ENCODE measurements at regions not wholly inside any gene's neighbourhood (a gene's known extent, or its start where the extent isn't known, plus 50 kb on each side); places are given as distances from the start of the nearest gene placed in this dataset.

DNA sequence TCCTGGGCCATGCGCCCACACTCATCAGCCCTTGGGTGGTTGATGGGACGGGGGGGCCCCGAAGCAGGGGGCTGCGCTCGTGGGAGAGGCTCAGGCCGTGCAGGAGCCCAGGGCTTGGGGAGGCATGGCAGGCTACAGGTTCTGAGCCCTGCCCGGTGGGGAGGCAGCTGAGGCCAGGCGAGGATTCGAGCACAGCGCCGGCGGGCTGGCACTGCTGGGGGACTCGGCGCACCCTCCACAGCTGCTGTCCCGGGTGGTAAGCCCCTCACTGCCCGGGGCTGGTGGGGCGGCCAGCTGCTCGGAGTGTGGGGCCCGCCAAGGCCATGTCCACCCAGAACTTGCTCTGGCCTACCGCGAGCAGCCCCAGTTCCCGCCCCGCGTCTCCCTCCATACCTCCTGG is 295.8 kb upstream of the SEL1L start:
- no peak for DNase-seq (ENCODE audit: low read depth in 2 of 3, low spot score in 1 of 3)

DNA sequence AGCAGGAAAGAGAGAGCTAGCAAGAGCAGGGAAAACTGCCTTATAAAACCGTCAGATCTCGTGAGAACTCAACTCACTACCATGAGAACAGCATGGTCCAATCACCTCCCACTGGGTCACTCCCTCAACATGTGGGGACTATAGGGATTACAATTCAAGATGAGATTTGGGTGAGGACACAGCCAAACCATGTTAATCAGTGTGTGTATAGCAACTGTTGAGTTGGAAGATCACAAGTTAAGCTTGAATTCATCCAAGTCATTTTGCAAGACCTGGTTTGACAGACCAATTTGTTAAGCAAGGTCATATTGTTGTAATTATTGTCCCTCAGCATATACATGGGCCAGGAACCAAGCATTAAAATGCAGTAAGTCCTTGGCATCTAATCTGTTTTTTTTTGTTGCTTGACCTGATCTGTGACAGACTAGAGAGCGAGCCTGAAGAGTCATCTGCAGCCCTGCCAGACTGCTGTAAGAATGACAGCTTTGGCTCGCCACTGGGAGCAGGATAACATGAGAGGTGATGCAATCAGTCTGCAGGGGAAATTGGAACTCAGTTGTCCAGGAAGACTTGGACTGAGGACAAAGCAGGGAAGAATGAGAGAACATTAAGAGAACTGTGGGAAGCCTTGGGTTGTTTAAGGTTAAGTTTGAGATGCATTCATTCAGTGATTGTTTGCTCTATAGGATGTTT is 297.6 kb upstream of the SEL1L start:
- no peak for DNase-seq (ENCODE audit: low read depth in 2 of 3, low spot score in 1 of 3)

DNA sequence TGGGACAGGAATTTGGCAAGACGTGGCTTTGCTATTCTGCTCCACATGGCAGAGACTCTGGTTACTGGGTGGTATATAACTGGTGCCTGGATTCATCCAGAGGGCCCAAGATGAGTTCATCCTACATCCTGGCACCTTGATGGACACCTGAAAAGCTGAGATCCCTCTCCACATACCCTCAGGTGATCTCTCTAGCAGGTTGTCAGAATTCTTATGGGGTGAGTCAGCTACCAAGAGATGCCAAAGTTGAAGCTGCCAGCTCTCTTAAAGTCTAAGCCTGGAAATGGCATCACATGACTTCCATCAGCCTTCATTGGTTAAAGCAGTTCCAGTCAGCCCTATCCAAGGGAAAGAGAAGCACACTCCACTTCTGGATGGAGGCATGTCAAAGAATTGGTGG is 300.7 kb upstream of the SEL1L start:
- DNase-seq (ENCODE audit: low read depth in 2 of 3, low spot score in 1 of 3) = no peak

DNA sequence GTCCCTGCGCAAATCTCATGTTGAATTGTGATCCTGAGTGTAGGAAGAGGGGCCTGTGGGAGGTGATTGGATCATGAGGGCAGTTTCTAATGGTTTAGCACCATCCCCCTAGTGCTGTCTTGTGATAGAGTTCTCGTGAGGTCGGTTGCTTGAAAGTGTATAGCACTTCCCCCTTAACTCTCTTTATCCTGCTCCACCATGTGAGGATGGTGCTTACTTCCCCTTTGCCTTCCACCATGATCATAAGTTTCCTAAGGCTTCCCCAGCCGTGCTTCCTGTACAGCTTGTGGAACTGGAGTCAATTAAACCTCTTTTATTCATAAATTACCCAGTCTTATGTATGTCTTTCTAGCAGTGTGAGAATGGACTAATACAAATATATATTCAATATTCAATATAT is 303.7 kb upstream of the SEL1L start:
- DNase-seq (ENCODE audit: low read depth in 2 of 3, low spot score in 1 of 3) = no peak

DNA sequence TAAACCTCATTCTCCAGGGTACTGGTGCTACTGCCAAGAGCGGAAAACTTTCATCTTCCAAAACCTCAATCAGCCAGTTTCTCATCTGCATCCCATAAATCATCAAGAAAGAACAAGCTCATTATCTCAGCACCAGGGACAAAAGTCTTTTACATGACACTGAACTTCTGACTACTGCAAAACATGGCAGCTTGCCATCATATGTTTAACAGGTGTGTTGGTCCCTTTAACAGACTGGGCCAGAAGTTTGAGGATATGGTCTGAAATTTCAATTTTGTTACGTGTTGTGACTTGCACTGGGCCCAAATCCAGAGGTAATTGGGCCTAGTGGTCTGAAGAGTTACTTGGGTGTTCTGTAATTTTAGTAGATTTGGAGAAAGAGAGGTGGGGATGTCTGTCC is 305.4 kb upstream of the SEL1L start:
- DNase-seq (ENCODE audit: low read depth in 2 of 3, low spot score in 1 of 3) = no peak

DNA sequence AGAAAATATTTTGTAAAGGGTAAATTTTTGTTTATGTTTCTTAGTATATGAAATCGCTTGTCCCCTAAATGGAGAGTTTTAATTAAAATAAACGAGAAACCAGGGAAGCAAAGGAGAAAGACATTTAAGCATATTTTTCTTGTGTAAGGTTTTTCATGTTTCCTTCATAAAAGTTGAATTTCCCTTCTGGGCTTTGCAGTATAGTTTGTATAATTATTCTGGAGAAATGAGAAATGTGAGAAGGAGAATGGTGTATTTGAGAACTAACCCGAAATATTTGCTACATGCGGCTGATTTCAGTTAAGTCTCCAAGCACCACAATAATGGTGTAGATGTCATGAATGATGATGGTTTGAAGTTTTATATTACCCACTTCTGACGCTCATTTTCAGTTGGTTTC is 307.7 kb upstream of the SEL1L start:
- DNase-seq (ENCODE audit: low read depth in 2 of 3, low spot score in 1 of 3) = no peak

DNA sequence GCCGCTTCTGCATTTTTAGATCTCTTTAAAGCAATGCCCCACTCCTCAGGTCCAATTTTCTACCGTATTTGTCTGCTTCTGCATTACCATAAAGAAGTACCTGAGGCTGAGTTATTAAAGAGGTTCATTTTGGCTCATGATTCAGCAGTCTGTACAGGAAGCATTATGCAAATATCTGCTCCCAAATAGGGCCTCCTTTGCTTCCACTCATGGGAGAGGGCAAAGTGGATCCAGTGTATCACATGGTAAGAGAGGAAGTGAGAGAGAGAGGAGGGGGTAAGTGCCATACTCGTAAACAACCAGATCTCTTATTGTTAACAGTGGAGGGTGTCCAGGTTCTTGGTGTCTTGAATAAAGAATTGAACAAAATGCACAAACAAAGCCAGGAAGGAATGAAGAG is 316.1 kb upstream of the SEL1L start:
- DNase-seq (ENCODE audit: low read depth in 2 of 3, low spot score in 1 of 3) = no peak

DNA sequence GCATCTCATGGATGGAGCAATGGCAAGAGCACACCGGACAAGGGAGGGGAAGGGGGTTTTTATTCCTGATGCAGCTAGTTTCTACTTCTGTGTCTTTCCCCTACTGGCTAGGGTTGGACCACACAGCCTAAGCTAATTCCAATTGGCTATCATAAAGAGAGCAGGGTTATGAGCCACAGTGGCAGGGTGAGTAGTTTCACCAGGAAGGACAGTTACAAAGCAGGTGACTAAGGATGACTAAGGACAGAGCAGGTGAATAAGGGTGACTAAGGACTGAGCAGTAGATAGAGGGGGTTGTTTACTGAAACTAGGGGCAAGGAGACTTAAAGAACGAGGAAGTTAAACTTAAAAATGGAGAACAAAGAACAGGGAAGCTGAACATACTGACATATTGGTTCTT is 321.4 kb upstream of the SEL1L start:
- DNase-seq (ENCODE audit: low read depth in 2 of 3, low spot score in 1 of 3) = no peak

DNA sequence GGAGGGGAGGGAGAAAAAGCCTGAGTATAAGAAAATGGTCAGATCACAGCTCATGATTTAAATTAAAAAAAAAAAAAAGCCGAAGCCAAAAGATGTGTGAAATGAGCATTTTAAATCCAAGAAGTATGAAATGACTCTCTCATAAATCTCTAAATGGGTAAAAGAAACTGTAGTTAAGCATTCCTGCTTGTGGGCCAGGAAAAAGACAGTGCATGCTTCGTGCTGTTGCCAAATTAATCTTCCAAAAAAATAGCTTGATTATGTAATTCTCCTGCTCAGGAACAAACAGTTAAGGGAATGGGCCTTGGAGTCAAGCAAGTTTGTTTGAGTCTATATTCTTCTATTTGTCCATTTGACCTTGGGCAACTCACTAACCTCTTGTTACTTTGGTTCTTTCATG is 325.4 kb upstream of the SEL1L start:
- no peak for DNase-seq (ENCODE audit: low read depth in 2 of 3, low spot score in 1 of 3)

DNA sequence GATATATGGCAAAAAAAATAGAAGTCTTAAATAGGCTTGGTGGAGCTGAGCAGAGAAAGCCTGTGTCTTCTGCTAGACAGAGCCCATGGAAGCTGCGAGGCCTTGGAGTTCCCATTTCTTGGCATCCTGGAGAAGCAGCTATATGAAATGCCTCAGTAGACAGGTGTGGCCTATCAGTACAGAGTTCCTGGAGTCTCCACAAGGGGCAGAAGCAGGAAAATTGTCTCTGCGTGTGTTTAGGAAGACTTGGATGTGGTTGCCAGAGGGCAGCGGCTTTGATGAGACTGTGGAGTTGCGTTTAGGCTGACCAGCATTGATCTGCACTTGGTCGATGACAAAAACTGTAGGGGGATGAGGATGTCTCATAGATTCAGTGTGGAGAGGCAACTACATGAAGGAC is 334.5 kb upstream of the SEL1L start:
- no peak for DNase-seq (ENCODE audit: low read depth in 2 of 3, low spot score in 1 of 3)

DNA sequence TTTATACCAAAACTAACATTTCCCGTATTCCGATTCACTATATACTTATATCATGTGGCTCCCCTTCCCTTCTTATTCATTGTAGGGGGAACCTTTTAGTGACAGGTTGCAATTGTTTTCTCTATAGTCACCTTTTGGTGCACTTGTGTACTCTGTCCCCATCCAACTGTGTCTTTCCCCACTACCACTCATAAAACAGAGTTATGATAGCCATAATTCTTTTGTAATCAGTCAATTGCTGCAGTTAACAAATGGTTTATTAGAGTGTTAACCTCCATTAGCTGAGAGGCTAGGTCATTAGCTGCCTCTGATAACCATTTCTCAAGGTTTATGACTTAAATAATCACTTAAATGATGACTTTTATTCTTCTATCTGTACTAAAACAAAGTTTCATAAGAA is 338.1 kb upstream of the SEL1L start:
- DNase-seq (ENCODE audit: low read depth in 2 of 3, low spot score in 1 of 3) = no peak

DNA sequence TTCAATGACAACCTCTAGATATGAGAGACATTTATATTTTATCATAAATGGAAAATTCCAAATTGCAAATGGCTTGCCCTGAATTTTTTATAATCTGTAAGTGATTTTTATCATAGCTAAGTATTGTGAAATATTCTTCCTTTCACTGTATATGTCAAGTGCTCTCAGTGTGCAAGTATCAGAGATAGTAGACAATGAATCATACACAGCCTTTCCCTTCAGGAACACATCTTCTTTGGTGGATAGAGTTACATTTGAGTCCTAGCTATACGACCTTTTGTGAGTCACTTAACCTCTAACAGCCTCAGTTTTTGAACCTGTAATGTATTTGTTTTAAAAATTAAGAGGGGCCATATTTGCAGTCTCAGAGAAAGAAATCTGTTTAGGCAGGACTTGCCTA is 350.7 kb upstream of the SEL1L start:
- no peak for DNase-seq (ENCODE audit: low read depth in 2 of 3, low spot score in 1 of 3)

DNA sequence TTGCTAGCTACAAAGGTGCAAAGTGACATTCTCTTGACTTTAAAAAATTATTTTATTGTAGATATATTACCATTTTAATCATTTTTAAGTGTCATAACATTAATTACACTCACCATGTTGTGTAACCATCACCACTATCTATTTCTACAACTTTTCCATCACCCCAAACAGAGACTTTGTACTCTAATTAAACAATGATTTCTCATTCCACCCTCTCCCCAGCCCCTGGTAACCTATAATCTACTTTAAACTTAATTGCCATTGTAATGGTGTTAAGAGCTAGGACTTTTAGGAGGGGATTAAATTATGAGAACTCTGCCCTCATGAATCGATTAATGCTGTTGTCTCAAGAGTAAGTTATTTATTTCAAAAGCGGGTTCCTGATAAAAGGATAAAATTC is 352.9 kb upstream of the SEL1L start:
- DNase-seq (ENCODE audit: low read depth in 2 of 3, low spot score in 1 of 3) = no peak

DNA sequence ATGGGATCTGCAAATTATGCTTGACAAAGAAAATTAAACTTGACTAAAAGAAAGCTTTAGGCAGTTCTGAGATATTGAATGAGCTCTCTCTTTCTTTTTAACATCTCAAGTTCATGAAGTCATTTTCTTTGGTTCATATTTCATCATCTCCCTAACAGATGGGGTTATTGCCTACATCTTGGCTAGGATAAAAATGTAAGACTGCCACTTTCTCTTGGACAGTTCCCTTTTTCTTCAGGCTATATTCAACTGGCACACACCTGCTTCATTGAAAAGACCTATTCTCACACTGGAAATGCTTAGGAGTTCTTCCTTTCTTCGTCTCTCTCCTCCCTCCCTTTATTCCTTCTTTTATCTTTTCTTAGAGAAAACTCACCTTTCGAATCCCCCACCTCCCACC is 355.9 kb upstream of the SEL1L start:
- DNase-seq (ENCODE audit: low read depth in 2 of 3, low spot score in 1 of 3) = no peak

DNA sequence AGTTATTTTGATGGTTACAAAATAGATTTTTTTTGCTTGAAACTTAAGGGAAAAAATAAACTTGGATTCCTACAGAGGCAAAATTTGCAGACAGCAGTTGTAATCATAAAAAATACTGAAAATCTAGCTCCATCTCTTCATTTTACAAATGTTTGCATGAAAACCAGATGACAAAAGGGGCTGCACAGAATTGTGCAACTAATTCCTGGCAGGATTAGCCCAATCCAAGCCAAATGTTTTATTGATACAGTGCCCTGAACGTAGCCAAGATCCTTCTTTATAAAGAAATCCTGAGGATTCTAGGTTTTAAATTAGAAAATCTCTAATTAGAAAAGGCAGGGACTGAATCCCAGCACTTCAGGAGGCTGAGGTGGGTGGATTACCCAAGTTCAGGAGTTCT is 356.4 kb upstream of the SEL1L start:
- DNase-seq (ENCODE audit: low read depth in 2 of 3, low spot score in 1 of 3) = no peak

DNA sequence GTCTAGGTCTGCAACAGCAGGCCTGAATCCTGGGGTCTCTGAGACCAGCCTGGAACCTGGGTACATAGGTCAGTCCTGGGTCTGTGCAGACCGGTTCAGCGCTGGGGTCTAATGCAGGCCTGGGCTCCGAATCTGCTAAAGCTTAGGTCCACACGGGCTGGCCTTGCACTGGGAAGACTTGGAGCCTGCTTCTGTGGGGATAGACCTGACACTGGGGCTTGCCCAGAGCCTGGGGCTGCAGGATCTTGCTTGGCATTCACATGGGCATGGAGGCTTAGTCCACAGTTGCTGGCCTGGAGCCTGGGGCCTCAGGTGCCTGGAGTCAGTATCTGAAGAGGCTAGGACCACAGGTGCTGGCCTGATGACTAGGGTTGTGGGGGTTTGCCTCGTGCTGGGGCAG is 369.8 kb upstream of the SEL1L start:
- DNase-seq (ENCODE audit: low read depth in 2 of 3, low spot score in 1 of 3) = no peak

DNA sequence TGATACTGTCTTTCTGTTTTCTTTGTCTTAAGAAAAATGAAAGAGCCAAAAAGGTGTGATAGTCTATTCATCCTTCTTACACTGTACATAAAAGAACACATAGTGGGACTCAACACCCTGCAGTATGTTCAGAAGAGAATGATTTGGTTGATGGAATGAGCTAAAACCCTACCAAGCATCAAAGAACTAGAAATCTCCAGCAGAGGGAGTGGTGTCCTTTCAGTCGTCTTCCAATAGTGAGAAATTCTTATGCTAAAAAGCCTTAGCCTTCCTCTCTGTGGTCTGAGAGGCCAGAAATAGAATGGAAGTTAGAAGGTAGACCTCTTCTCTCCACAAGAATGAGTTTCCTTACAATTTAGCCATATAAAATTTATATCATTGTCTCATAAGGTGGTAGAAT is 393.4 kb upstream of the SEL1L start:
- no peak for DNase-seq (ENCODE audit: low read depth in 2 of 3, low spot score in 1 of 3)

DNA sequence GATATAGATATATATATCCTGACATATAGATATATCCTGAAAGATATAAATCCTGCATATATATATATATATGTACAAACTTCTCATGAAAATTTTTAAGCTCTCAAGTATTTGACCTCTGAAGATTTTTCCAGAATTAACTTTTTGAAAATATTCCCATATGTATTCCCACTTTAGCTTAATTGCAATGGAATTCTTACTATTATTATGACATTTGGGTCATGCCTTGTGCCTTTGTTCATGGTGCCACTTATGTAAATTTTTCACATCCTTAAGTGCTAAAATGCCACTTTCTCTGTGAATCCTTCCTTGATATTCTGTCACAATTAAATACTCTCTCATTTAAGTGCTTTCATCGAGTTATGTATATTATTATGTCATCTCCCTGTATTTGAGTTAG is 398.2 kb upstream of the SEL1L start:
- DNase-seq (ENCODE audit: low read depth in 2 of 3, low spot score in 1 of 3) = no peak

DNA sequence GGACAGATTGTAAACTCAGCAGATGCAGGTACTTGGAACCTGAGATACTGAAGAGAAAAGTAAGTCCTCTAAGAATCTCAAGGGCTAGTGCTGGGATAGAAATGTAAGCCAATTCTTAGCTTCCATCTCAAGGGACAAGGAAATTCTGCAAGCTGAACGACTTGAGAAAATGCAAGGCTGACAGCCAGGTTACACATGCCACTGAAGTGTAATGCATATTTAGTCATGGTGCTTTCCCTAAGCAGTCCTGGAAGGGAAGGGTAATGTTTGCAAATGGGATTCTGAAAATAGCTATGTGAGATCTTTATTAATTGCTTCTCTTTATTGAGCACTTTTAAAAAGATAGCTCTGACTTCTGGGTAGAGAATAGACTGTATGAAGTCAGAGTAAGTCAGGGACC is 402.7 kb upstream of the SEL1L start:
- no peak for DNase-seq (ENCODE audit: low read depth in 2 of 3, low spot score in 1 of 3)

DNA sequence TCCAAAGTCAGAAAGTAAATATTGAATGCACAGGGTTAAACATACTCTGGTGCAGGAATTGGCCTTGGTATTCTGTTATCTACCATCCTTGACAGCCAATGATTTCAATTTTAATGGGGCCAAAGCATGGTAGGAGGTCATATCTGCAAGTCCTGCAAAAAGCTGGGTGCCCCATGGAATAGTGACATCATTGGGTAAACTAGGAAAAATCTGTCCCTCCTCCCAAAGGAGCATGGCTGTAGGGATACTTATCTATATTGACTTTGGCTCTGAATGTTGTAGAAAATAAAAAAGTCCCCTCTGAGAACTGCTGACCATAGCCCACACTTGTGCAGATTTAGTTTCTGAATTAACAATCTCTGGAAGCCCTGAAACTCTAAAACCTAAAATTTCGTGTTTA is 403.2 kb upstream of the SEL1L start:
- no peak for DNase-seq (ENCODE audit: low read depth in 2 of 3, low spot score in 1 of 3)

DNA sequence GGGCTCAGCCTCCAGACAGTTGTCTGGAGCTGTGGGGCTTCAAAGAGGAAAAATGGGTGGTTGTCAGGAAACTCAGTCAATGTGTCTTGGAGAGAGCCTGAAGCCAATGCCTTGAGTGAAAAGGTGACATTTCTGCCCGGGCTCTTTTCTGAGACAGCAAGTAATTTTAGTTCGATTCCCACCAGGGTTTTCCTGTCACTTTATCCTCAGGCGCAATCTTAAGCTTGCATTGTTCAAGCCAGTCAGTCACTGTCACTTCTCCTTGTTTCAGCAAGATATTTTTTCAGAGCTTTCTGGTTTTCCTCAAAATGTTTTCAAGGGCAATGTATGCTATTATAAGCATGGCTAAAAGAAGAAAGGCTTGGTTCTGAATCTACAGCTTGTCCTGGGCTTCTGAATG is 404.7 kb upstream of the SEL1L start:
- DNase-seq (ENCODE audit: low read depth in 2 of 3, low spot score in 1 of 3) = no peak

DNA sequence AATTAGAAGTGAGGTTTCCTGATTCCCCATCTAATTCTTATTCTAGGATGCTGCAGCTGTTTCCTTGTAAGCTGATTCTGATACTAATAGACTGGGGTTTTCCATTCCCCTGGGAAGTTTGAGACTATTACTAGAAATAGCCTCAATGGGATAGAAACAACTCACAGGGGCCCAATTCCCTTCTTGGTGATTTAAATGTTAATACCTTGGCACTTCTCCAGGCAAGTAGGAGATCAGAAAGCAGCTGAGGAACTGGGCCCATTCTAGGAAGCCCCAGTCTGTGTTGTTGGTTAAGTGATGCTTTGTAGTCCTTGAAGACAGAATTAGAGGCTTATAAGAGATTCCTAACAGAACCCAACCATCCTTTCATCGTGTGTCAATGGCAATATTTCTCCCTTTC is 407.0 kb upstream of the SEL1L start:
- no peak for DNase-seq (ENCODE audit: low read depth in 2 of 3, low spot score in 1 of 3)

DNA sequence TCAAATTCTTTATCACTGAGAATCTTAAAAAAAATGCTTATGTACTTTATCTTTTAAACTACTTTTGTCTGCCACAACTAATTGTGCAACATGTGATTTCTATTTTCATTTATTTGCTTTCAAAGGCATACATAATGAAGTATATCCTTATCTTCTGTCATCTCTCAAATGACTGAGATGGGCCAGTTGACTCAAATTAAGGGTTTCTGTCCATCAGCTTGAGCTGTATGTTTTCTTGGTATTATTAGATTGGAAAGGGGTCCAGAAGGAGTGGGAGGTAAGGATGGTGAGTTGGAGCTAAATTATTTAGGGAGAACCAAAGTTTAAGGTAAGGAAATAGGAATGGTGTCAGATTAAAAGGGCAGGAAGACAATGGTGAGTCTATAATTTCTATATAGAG is 408.4 kb upstream of the SEL1L start:
- no peak for DNase-seq (ENCODE audit: low read depth in 2 of 3, low spot score in 1 of 3)

DNA sequence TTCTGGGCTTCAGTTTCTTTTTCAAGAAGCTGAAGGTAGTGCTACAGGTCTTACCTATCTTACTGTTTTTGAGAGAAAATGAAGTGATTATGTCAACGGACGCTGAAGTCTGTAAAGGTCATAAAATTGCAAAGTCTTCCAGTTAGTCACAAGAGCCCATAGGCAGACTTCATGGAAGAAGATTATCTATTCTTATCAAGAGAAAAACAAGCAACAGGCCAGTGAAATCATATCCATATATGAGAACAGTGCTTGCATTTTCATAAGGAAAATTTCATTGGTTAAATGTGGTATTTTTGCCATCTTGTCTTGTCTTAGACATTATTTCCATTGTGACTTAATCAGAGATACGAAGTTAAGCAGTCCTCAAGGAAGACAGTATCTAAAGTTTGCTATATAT is 412.7 kb upstream of the SEL1L start:
- no peak for DNase-seq (ENCODE audit: low read depth in 2 of 3, low spot score in 1 of 3)
